Peyer's patch (tissue), 4 donors: ENCODE measurements at regions not wholly inside any gene's neighbourhood (a gene's known extent, or its start where the extent isn't known, plus 50 kb on each side); places are given as distances from the start of the nearest gene placed in this dataset.

Experiments
- CTCF ChIP-seq, 6 experiments: fragments of 450-650 bp in 4 of 6; fragments of 200-600 bp in 2 of 6; sonication (generic) in 1 of 6; IDR thresholded peaks; one replicate each; pipeline ENCODE4 v1.5.1; 2017 to 2019; ENCODE audit warnings: antibody characterized with exemption in 6 of 6, mild to moderate bottlenecking in 3 of 6, moderate library complexity in 1 of 6
- POLR2A ChIP-seq, 2 donors: fragments of 450-650 bp; IDR thresholded peaks; one replicate each; pipeline ENCODE4 v1.5.1; 2017; ENCODE audit warnings: antibody characterized with exemption in 2 of 2, mild to moderate bottlenecking in 2 of 2, moderate library complexity in 2 of 2

GRCh38 chr18:5668087-5668715 is 124.4 kb upstream of the EPB41L3 start:
- TF ChIP-seq CTCF (IDR thresholded peaks at IDR 0.05) (no peak), POLR2A (IDR thresholded peaks at IDR 0.05) (no peak)
